NT2/D1 (cell line): ENCODE measurements at regions not wholly inside any gene's neighbourhood (a gene's known extent, or its start where the extent isn't known, plus 50 kb on each side); places are given as distances from the start of the nearest gene placed in this dataset.

Source experiments
- DNase-seq: peaks from one replicate; pipeline ENCODE4 v3.0.0-alpha.2; 2011; ENCODE audit warnings: low read depth, low spot score
- H3K27me3 ChIP-seq: 2 replicates; pipeline ENCODE4 v1.6.0; 2011; ENCODE audit warnings: mild to moderate bottlenecking; ENCODE audit not compliant: insufficient read length, insufficient read depth
- H3K36me3 ChIP-seq: 2 replicates; pipeline ENCODE4 v1.6.1; 2011; ENCODE audit warnings: mild to moderate bottlenecking, low read length, mixed read lengths; ENCODE audit not compliant: insufficient read depth, insufficient read length
- H3K4me1 ChIP-seq: 2 replicates; pipeline ENCODE4 v1.5.1; 2011; ENCODE audit not compliant: insufficient read depth, insufficient read length
- H3K4me3 ChIP-seq: 2 replicates; pipeline ENCODE4 v1.5.1; 2011; ENCODE audit warnings: low read depth; ENCODE audit not compliant: insufficient read length
- H3K9ac ChIP-seq: 2 replicates; pipeline ENCODE4 v1.6.0; 2011; ENCODE audit warnings: low read depth; ENCODE audit not compliant: insufficient read length
- H3K9me3 ChIP-seq: 2 replicates; pipeline ENCODE4 v1.5.1; 2011; ENCODE audit warnings: mild to moderate bottlenecking, low read length; ENCODE audit not compliant: insufficient read depth
- SUZ12 ChIP-seq: IDR thresholded peaks from 2 replicates; pipeline ENCODE4 v1.6.1; 2011; ENCODE audit not compliant: insufficient read length, insufficient read depth; ENCODE audit errors: extremely low read depth
- YY1 ChIP-seq: IDR thresholded peaks from 2 replicates; pipeline ENCODE4 v1.6.1; 2011; ENCODE audit not compliant: insufficient read length, insufficient read depth
- ZNF274 ChIP-seq: IDR thresholded peaks from 2 replicates; pipeline ENCODE4 v1.6.1; 2011; ENCODE audit warnings: mild to moderate bottlenecking, low read depth, low read length

GRCh38 chr1:25023190-25023578, 93.1 kb upstream of the RUNX3 start:
- peak overlapping the region; percentile 44 for H3K9ac ChIP-seq
- H3K4me3 ChIP-seq = no peak overlapping the region
- no peak for TF ChIP-seq SUZ12
- TF ChIP-seq YY1 = no peak
- TF ChIP-seq ZNF274 = no peak
- no peaks in the 10 kb centered on the region for H3K36me3 ChIP-seq
- DNase-seq = no peak
- H3K9me3 ChIP-seq = no peaks in the 10 kb centered on the region
- H3K4me1 ChIP-seq = peaks cover 76% of the 10 kb centered on the region
- H3K27me3 ChIP-seq = no peaks in the 10 kb centered on the region

GRCh38 chr1:25022361-25023189, 92.5 kb upstream of the RUNX3 start:
- H3K4me1 ChIP-seq = peaks cover 76% of the 10 kb centered on the region
- no peaks in the 10 kb centered on the region for H3K9me3 ChIP-seq
- no peaks in the 10 kb centered on the region for H3K27me3 ChIP-seq
- TF ChIP-seq ZNF274 (no peak), SUZ12 (no peak), YY1 (no peak)
- H3K4me3 ChIP-seq = peak overlapping the region; percentile 13
- peak overlapping the region; percentile 89 for H3K9ac ChIP-seq
- H3K36me3 ChIP-seq = no peaks in the 10 kb centered on the region
- peak; percentile 95 for DNase-seq

GRCh38 chr1:25021591-25022215, 91.6 kb upstream of the RUNX3 start:
- Histone ChIP-seq H3K4me1 (peaks cover 74% of the 10 kb centered on the region), H3K4me3 (no peak overlapping the region), H3K9me3 (no peaks in the 10 kb centered on the region), H3K9ac (peak overlapping the region; percentile 12), H3K27me3 (no peaks in the 10 kb centered on the region), H3K36me3 (no peaks in the 10 kb centered on the region)
- TF ChIP-seq SUZ12 (no peak), ZNF274 (no peak), YY1 (no peak)
- DNase-seq = no peak

GRCh38 chr1:25020851-25021590, 90.9 kb upstream of the RUNX3 start:
- Histone ChIP-seq H3K4me1 (peaks cover 71% of the 10 kb centered on the region), H3K9me3 (no peaks in the 10 kb centered on the region), H3K9ac (peak overlapping the region; percentile 2), H3K36me3 (no peaks in the 10 kb centered on the region), H3K27me3 (no peaks in the 10 kb centered on the region), H3K4me3 (no peak overlapping the region)
- TF ChIP-seq YY1 (no peak), SUZ12 (no peak), ZNF274 (no peak)
- no peak for DNase-seq

GRCh38 chr1:25020173-25020845, 90.2 kb upstream of the RUNX3 start:
- Histone ChIP-seq H3K27me3 (no peaks in the 10 kb centered on the region), H3K4me1 (peaks cover 71% of the 10 kb centered on the region), H3K9ac (peak overlapping the region; percentile 5), H3K9me3 (no peaks in the 10 kb centered on the region), H3K36me3 (no peaks in the 10 kb centered on the region), H3K4me3 (no peak overlapping the region)
- TF ChIP-seq YY1 (no peak), SUZ12 (no peak), ZNF274 (no peak)
- no peak for DNase-seq

- no peaks in the 10 kb centered on the region for H3K27me3 ChIP-seq
- TF ChIP-seq SUZ12 = no peak
- no peak for TF ChIP-seq ZNF274
- no peak for TF ChIP-seq YY1
- H3K36me3 ChIP-seq = no peaks in the 10 kb centered on the region
- H3K9ac ChIP-seq = peak overlapping the region; percentile 26
- no peaks in the 10 kb centered on the region for H3K9me3 ChIP-seq
- H3K4me3 ChIP-seq = no peak overlapping the region
- DNase-seq = no peak
- peaks cover 67% of the 10 kb centered on the region for H3K4me1 ChIP-seq
Measured at GRCh38 chr1:25019337-25020172, 89.5 kb upstream of the RUNX3 start.
